DOHH2 (cell line): ENCODE measurements at regions not wholly inside any gene's neighbourhood (a gene's known extent, or its start where the extent isn't known, plus 50 kb on each side); places are given as distances from the start of the nearest gene placed in this dataset.

Experiments used
- H3F3A ChIP-seq: fragments of 200-600 bp; sonication (generic), shearing (Covaris generic); 2 replicates; pipeline ENCODE4 v1.6.0; 2016; ENCODE audit warnings: antibody characterized with exemption, mild to moderate bottlenecking; ENCODE audit not compliant: control insufficient read depth, insufficient read depth
- H3K27ac ChIP-seq: fragments of 200-600 bp; sonication (generic); 2 replicates; pipeline ENCODE4 v1.5.1; 2014; ENCODE audit warnings: low read depth, mild to moderate bottlenecking, low read length, moderate library complexity
- H3K27me3 ChIP-seq: fragments of 200-600 bp; sonication (generic); 2 replicates; pipeline ENCODE4 v1.6.1; 2014; ENCODE audit warnings: mild to moderate bottlenecking, low read length, mixed read lengths; ENCODE audit not compliant: control insufficient read depth
- H3K36me3 ChIP-seq: fragments of 200-600 bp; sonication (generic); 2 replicates; pipeline ENCODE4 v1.6.1; 2014; ENCODE audit warnings: mild to moderate bottlenecking, low read length, moderate library complexity, mixed read lengths; ENCODE audit not compliant: control insufficient read depth
- H3K4me1 ChIP-seq: fragments of 200-600 bp; sonication (generic); 2 replicates; pipeline ENCODE4 v1.6.1; 2014; ENCODE audit warnings: mild to moderate bottlenecking, low read length, mixed read lengths; ENCODE audit not compliant: control insufficient read depth
- H3K4me2 ChIP-seq: fragments of 200-600 bp; sonication (generic); 2 replicates; pipeline ENCODE4 v1.6.0; 2014; ENCODE audit warnings: mild to moderate bottlenecking, low read length, moderate library complexity
- H3K4me3 ChIP-seq: fragments of 200-600 bp; sonication (generic); 2 replicates; pipeline ENCODE4 v1.5.1; 2014; ENCODE audit warnings: mild to moderate bottlenecking, low read length, mixed read lengths
- H3K79me2 ChIP-seq: fragments of 200-600 bp; sonication (generic); 2 replicates; pipeline ENCODE4 v1.6.1; 2014; ENCODE audit warnings: mild to moderate bottlenecking, low read length, mixed read lengths; ENCODE audit not compliant: control insufficient read depth
- H3K9me2 ChIP-seq: fragments of 200-600 bp; sonication (generic); replicated peaks from 2 replicates; pipeline ENCODE4 v1.6.1; 2014; ENCODE audit warnings: mild to moderate bottlenecking, low read length, mixed read lengths; ENCODE audit not compliant: control insufficient read depth
- H3K9me3 ChIP-seq: fragments of 200-600 bp; sonication (generic); 2 replicates; pipeline ENCODE4 v1.6.1; 2014; ENCODE audit warnings: antibody characterized with exemption, low read length, mixed read lengths; ENCODE audit not compliant: control insufficient read depth, insufficient read depth
- H4K20me1 ChIP-seq: fragments of 200-600 bp; sonication (generic); 2 replicates; pipeline ENCODE4 v1.6.0; 2014; ENCODE audit warnings: low read depth, mild to moderate bottlenecking, antibody characterized with exemption, low read length, moderate library complexity; ENCODE audit not compliant: control insufficient read depth, insufficient read depth
- CTCF ChIP-seq: fragments of 200-600 bp; sonication (generic); IDR thresholded peaks from one replicate; pipeline ENCODE4 v1.5.1; 2014; ENCODE audit warnings: antibody characterized with exemption, mild to moderate bottlenecking, low read depth, low read length; ENCODE audit not compliant: poor library complexity, severe bottlenecking
- EZH2phosphoT487 ChIP-seq: fragments of 200-600 bp; sonication (generic); IDR thresholded peaks from 2 replicates; pipeline ENCODE4 v1.6.1; 2017; ENCODE audit warnings: borderline replicate concordance, mild to moderate bottlenecking, antibody characterized with exemption, low read length, moderate library complexity, mixed read lengths

GRCh38 chr3:64798316-64798715, 110.5 kb upstream of the ADAMTS9 start:
- Histone ChIP-seq H3K4me1 (no peaks in the 10 kb centered on the region), H3K27me3 (no peaks in the 10 kb centered on the region), H4K20me1 (no peaks in the 10 kb centered on the region), H3F3A (no peaks in the 10 kb centered on the region), H3K27ac (no peak overlapping the region), H3K36me3 (no peaks in the 10 kb centered on the region), H3K9me2 (no peaks in the 10 kb centered on the region), H3K4me3 (no peak overlapping the region), H3K4me2 (no peak overlapping the region), H3K79me2 (no peaks in the 10 kb centered on the region), H3K9me3 (no peaks in the 10 kb centered on the region)
- TF ChIP-seq EZH2phosphoT487 (no peak), CTCF (no peak)

GRCh38 chr3:64796607-64797399, 109.0 kb upstream of the ADAMTS9 start:
- Histone ChIP-seq H3K27ac (no peak overlapping the region), H3K4me2 (no peak overlapping the region), H4K20me1 (no peaks in the 10 kb centered on the region), H3K36me3 (no peaks in the 10 kb centered on the region), H3K9me3 (no peaks in the 10 kb centered on the region), H3K4me3 (no peak overlapping the region), H3K79me2 (no peaks in the 10 kb centered on the region), H3K4me1 (no peaks in the 10 kb centered on the region), H3K27me3 (no peaks in the 10 kb centered on the region), H3F3A (no peaks in the 10 kb centered on the region), H3K9me2 (no peaks in the 10 kb centered on the region)
- TF ChIP-seq EZH2phosphoT487 (no peak), CTCF (no peak)

GRCh38 chr3:64792445-64792844, 104.6 kb upstream of the ADAMTS9 start:
- no peak overlapping the region for H3K27ac ChIP-seq
- H3F3A ChIP-seq = no peaks in the 10 kb centered on the region
- no peaks in the 10 kb centered on the region for H3K9me3 ChIP-seq

More at GRCh38 chr3:64792445-64792844, 104.6 kb upstream of the ADAMTS9 start:
- H3K4me2 ChIP-seq = no peak overlapping the region
- TF ChIP-seq EZH2phosphoT487 (no peak), CTCF (no peak)
- H3K36me3 ChIP-seq = no peaks in the 10 kb centered on the region
- no peaks in the 10 kb centered on the region for H3K4me1 ChIP-seq
- H3K4me3 ChIP-seq = no peak overlapping the region
- H4K20me1 ChIP-seq = no peaks in the 10 kb centered on the region
- H3K27me3 ChIP-seq = no peaks in the 10 kb centered on the region
- H3K79me2 ChIP-seq = no peaks in the 10 kb centered on the region
- no peaks in the 10 kb centered on the region for H3K9me2 ChIP-seq
